HG02885 (cell line): ENCODE measurements at regions not wholly inside any gene's neighbourhood (a gene's known extent, or its start where the extent isn't known, plus 50 kb on each side); places are given as distances from the start of the nearest gene placed in this dataset.

Experiments used
- ATAC-seq: cut with Tn5 transposase; IDR thresholded peaks from one replicate; pipeline ENCODE4 v1.9.1; 2021; ENCODE audit warnings: mild to moderate bottlenecking; ENCODE audit not compliant: unreplicated experiment, poor library complexity

DNA sequence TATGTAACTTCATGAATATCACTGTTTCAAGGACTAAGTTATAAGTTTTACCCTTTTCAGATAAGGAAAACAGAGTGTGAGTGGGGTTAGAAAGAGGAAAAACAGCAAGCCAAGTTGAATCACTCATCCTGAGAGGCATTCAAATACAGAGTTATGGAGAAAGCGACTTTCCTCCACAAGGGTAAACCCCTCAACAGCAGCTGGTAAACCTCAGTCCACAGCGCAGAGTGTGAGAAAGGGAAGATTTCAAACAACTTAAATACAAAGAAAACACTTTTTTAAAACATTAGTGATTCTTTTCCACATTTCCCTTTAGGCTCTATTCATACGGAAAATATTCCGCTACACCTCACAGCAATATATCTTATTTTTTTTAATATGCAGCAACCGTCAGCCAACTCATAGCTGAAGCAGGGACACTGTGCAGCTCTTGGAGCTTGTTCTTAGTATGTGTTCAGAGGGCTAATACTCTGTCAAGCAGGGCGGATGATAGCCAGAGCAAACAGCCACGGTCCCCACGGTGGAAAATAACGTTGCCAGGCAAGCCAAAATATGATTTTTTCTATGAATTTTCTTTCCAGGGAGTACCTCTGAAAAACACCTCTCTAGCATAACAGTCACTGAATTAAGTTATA lies 488.9 kb upstream of the FAT1 start:
- ATAC-seq = no peak

DNA sequence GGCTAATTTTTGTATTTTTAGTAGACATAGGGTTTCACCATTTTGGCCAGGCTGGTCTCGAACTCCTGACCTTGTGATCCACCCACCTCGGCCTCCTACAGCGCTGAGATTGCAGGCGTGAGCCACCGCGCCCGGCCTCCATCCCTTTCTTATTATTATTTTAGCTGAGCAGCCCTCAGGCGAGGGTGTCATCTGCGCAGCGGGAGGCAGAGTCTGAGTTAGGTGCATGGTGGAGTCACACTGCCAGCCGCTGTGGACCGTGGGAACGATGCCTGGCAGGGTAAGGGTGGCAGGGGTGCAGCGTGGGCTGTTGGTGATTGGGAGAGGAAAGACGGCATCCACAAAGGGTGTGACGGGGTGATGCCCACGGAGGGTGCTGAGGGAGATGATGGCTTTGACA lies 491.8 kb upstream of the FAT1 start:
- ATAC-seq = no peak

DNA sequence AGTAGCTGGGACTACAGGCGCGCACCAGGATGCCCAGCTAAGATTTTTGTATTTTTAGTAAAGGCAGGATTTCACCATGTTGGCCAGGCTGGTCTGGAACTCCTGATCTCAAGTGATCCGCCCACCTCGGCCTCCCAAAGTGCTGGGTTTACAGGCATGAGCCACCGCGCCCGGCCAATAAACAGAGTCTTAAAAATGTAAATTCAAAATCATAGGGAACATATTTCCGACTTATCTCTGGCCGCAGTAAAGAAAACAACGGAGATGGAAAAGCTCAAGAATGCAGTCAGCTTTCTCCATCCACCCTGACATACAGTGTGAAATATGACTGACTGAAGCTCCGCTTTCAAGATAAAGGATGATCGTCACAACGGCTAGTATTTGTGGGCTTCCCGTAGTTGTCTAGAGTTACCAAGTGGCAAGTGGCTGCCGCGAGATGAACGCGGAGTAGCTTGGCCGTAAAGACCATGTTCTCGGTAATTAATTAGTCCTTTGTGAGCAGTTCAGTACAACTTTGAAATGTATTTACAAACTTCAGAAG lies 495.1 kb upstream of the FAT1 start:
- ATAC-seq = no peak

DNA sequence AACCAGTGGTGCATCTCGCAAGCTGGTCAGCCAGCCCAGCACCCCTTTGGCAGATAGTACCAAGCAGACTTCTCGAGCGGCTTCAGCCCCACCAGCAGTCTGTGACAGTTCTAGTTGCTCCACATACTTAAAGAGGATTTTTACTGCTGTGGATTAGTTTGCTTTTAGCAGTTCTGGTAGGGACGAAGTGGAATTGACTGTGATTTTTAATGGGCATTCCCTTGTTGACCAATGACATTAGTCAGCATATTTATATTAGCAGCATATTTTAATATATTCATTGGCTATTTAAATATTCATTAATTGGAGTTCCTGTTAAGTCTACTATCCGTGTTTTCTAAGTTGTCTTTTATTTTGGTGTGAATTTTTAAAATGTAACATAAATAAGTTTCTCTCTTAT lies 500.9 kb upstream of the FAT1 start:
- no peak for ATAC-seq

DNA sequence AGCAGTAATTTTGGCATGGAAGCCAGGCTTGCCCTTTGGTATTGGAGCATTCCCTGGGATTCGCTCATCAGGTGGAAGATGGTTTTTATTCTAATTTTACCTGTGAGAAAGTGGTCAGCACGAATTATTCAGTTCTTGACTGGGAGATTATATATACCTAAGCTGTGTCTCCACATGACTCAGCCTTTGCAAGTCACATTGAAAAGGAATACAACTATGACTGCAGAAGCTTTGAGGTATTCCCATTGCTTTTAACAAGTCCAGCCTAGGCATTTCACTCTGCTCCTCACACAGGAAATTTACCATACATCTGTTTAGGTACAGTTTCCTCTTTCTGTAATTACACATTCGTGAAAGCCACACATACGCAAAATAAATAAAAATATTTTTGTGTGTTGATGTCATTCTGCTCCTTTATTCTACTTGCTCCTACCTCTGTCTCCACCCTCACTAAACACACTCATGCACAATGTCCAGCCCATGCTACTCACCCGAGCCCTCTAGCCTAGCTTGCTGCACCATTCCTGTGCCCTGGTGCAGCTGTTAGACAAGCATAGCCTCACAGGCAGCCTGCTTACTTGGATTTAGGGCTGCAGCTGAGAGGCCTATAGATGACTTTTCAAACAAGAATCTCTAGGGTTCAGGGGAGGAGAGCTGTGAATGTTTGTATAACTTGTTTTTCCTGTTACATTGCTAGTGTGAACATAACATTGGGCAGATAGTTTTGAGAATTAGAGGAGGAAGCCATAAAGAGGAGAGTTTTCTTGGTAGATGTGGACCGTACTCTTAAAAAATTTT lies 504.4 kb upstream of the FAT1 start:
- no peak for ATAC-seq

DNA sequence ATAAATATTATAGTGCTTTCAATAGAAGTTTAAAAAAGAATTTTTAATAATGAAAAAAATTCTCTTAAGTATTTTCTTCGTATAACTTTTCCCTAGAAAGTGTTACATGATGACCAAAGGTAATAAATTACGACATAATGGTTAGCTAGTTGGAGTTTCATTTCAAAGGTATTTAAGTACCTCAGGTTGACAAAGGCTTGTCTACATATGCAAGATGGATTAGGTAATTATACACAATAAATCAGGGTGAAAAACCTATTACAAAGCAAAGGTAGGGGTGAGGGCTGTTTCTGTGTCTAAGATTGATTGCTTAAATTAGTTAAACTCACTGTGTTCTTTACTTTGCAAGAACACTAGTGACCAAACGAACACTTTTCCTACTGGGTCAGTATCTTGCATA lies 508.5 kb upstream of the FAT1 start:
- ATAC-seq = no peak

DNA sequence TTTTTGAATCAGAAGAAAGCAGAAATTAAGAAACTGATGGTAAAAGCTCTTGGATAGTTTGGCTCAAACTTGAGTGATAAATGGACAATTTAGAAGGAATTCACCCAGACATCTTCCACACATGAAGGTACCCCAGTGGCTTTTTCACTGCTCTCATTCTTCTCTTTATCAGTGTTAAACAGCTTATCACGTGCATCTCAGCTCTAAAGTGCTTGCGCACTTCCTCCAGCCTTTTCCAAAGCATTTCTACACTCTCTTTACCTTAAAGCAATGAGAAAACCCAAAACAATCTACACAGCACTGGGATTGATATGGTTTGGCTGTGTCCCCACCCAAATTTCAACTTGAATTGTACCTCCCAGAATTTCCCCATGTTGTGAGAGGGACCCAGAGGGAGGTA lies 509.1 kb upstream of the FAT1 start:
- no peak for ATAC-seq

DNA sequence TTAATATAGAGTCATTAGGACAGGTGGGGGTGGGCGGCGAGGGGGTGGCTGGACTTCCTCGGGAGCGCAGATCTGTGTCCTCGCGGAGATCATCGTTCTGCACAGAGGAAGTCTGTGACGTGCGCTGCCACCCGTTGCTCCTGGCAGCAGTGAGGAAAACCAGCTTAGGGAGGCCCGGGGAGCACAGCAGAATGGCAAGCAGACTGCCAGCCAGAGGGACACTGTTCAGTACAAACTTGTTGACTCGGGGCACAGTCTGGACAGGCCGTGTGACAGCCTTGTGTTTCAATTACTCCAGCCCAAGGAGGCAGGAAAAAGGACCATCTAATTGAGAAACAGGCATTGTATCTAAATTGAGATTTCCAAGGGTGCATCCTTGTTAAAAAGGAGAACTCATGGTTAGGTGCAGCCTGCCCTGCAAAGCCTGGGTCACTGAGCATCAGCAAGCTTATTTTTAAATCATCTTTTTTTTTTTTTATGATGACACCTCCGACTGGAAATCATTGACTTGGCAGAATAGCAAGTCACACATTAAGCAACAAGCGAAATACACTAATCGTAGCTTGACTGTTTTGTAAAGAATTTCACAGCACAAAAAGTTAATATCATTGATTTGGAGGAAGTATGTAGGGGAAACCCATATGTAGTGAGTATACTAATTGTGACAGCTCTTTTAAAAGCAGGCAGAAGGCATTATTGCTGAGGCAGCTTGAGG lies 512.0 kb upstream of the FAT1 start:
- no peak for ATAC-seq

DNA sequence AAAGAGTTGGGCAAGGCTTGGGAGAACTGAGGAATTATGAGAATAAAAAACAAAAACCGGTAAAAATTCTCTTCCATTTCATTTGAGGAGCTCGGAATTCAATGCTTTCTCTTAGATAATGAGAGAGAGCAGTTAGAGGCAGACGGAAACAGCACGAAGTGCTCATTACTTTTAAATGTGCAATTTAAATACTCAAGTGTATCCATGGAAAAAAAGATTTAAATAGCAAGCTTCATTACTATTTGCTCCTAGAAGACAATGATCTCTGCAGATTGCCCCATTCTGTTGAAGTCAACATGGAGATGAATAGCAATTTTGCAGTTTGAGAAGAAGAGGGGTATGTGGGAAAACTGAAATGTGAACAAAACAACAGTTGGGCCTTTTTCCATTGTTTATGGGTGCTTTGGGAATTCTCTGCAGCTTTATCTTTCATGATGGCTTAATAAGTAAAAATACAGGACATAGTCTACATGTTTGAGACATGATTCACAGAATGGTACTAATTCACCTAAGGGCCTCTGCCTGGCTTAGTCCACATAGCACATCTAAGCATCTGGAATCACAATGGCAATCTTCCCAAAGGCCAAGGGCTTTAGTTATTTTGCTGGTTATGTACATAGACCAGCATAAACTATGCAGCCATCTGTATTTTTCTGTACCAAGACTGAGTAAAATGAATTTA lies 512.7 kb upstream of the FAT1 start:
- ATAC-seq = no peak

DNA sequence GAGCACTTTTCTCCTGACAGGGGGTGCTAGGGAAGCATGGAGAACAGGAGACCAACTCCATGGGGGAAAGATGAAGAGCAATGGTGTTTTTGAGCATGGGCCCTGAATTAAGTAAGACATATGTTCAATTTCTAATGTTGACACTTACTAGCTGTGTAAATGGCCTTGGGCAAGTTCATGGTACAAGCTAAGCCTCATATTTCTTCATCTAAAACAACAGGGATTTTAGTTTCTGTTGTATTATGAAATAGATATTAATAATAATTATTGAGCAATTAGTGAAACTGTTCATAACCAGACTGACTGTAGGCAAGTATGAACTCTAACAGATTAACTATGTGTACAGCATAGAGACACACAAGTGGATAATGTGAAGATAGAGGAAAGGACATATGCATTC lies 515.0 kb upstream of the FAT1 start:
- ATAC-seq = no peak

DNA sequence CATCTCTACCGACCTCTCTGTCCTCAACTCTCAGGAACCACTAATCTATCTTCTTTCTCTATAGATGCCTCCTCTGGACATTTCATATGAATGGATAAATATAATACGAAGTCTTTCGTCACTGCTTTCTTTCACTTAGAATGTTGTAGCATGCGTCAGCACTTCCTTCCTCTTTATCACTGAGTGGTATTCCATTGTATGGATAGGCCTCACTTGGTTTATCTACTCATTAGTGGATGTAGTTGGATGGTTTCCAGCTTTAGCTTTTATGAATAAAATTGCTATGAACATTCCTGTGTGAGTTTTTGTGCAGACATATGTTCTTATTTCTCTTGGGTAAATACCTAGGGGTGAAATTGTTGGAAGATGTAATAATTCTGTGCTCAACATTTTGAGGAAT lies 528.2 kb upstream of the FAT1 start:
- ATAC-seq = no peak

DNA sequence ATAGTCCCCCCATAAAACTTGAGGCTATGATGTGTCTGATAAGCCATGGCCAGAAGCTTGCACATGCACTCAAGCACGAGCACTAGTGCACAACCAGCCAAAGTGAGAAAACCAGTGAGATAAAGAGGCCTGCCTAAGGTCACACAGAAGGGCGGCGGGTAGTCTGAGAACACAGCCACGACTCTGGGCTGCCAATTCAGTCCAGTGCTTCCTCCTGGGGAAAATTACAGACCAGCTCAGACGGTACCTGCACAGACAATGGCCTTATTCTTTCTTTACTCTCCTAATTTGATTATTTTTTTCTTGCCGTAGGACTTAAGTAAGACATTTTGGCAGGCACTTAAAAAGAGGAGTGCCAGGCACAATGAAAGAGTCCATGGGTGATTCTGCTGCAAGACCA lies 533.2 kb upstream of the FAT1 start:
- no peak for ATAC-seq

DNA sequence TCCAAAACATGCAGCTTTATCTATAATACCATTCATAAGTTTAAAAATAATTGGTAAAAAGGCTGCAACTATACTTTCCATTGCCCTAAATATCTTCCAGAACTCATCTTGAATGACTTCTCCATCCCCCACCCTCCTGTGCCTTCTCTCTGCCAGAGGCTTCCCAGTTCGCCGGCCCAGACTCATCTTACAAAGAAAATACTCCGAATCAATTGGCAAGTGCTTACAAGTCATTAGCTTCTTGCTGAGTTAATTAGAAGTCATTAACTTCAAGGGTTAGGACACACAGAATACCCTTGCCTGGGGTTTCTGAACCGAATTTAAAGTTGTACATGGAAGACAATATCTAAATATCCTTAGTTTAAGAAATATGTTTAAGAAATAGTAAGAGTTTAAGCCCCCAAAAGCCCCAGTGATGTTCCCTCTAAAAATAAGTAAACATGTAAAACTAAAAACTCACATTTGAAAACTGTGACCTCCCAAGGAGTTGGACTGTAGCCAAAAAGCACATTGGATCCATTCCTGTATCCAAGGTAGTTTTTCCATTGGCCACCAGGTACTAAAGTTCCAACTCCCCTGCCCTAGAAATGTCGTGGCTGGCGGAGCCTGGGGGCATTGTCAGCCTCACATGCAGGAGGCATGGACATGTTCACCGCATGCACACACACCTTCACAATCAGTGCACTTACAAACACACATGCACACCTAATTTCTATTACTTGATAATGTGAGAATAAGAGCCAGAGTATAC lies 535.2 kb upstream of the FAT1 start:
- no peak for ATAC-seq

DNA sequence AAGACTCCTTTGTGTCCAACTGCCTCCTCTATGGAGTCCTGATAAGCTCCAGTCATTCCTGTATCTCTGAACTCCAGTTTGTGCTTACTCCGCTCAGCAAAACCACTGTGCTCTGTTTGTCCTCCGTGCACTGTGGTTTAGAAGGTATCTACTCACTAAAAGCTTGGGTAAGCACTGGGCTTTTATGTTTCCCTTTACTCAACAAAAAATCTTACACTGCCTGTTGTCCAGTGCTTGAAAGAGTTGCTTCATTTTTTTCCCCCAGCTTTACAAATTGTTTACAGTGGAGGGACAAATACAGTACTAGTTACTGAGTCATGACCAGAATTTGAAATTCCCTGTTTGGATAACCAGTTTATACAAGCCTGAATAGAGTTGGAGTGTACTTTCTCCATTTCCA lies 545.3 kb upstream of the FAT1 start:
- no peak for ATAC-seq

DNA sequence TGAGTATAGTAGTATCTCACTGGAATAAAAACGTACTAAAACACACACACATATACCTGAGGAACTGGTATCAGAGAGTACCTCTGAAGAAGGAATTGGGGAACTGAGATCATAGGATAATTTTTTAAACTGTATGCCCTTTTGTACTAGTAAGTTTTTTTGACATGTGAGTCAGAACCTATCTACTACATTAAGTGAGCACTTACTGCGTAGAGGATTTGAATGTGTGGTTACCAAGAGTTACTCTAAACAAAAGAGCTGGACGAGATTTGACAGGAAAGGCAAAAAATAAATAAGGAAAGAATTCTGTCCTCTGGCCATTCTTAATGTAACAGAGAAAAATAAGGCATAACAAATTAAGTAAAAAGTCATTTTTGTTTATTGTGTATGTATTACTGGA lies 546.5 kb upstream of the FAT1 start:
- ATAC-seq = no peak

DNA sequence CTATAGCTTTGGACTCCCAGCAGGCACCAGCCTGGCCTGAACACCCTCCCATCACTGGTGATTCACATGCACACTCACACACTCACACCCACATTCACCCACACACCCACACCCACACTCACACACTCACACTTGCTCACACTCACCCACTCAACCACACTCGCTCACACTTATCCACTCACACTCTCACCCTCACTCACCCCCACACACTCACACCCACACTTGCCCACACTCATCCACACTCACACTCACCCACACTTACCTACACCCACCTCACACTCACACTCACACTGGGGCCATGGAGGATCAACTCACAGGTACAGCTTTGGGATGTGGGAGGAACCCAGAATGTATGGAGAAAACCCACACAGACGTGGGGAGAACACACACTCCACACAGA lies 548.2 kb upstream of the FAT1 start:
- no peak for ATAC-seq

DNA sequence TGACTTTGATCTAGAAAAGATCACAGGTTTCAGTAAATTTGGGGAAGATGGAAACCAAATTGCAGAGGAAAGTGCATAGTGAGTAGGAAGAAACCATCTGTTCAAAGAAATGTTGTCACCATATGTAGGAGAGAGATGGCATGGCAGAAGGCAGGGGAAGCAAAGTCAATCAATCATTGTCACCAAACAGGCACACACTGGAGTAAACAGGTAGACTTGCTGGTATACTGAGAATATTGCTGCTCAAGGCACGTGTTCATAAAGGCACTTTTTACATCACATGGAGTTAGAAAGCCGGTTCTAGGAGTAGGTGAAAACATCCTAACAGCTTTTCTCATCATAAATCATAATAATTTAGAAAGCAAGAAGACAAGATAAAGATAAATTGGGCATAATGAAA lies 550.5 kb upstream of the FAT1 start:
- ATAC-seq = no peak

DNA sequence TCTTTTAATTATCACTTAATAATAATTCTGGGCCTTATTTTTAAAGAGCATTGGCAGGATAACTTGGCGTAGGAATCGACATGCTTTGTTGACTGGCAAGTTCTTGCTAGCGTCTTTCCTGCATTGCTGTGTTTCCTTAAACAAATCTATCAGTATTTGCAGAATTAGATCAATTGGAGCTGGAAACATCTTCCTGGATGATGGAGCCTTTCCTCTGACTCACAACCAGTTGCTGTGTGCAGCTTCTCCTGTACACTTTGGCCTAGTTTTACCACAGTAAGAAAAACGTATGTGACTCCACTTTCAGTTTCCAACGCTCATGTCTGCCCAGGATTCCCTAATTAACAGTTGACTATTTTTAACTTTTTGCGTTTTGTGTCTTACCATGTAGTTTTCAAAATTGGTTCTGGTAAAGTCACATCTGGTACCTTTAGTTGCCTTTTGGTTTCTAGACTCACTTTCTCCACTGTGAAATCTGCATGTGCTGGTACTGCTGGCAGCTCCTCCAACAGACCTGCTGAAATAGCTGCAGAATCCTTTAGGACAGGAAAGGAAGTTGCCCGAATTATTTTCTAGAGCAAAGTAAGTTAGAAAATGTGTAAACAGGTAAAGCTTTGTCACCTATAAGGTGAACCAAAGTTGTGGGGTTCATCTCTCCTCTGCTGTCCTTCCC lies 553.2 kb upstream of the FAT1 start:
- ATAC-seq = no peak

DNA sequence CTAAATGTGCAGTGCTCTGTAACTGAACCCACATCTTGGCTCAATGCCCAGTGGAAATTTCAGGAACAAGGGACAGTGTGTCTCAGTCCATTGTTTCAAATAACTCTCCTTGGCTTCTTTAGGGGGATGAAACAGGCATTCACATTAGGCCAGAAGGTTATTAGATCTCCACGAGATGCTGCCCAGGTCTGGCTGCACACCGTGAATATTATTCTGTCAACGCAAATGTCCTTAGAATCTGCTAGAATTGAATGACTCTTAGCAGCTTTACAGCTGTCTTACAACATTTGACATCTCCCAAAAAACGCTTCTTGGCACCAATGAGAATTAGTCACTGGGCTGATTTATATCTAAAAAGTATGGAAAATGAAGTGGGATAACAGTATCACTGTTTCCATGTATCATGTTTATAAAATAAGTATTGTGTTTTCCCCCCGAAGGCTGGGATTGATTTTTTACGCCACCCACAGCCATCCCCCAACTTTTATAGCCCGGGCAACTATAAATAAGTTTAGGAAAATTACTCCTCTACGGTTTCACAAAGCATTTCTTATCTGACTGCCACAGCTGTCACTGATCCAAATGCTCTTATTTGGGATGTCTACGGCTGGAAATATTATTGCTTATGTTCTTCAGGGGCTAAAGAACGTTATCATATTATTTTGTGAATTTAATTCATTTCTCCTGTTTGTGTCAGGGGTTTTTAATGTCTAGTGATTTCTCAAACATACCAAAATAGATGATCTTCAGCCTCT lies 559.7 kb upstream of the FAT1 start:
- ATAC-seq = no peak
